HG03159 (cell line): ENCODE measurements at regions not wholly inside any gene's neighbourhood (a gene's known extent, or its start where the extent isn't known, plus 50 kb on each side); places are given as distances from the start of the nearest gene placed in this dataset.
"Not testable (repeated sequence)": the region's sequence is repeated elsewhere in the genome, so short reads cannot be mapped to it uniquely, and the experiment has no call there.

Source experiments
- ATAC-seq: cut with Tn5 transposase; IDR thresholded peaks from one replicate; pipeline ENCODE4 v1.9.1; 2021; ENCODE audit warnings: mild to moderate bottlenecking, moderate library complexity; ENCODE audit not compliant: unreplicated experiment

DNA sequence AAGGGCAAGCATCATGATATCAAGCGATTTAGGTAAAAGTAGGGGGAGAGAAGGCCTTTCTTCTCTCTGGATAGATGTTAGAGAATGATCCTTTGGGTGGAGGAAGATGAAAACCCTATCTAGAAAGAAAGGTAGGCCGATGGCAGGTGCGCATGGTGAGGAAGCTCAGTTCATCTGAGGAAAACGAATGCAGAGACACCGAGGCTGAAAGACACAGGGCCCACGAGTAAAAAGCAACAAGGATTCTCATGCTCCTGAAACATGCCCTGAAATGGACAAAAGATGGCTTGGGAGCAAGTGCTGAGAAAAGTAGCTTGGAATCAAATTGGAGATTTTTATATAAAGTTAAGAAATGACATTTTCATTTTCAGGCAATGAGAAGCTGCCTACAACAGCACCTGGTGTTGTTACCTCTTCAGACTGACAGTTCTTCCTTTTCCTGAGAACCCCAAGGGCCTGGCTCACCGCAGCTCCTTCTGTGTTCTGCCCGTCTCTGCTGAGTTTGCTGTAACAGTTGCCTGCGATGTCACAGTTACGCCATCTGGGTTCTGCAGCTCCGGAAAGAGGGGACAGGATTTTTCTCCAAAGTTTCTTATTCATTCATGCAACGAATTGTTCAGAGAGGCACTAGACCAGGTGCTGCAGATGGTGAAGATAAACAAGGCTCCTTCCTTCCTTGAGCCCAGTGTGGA lies 402.0 kb upstream of the KLF6 start:
- no peak for ATAC-seq

- no peak for ATAC-seq
These were observed 398.8 kb upstream of the KLF6 start for GRCh38 chr10:4183761-4184261.

- no peak for ATAC-seq
These were observed 396.6 kb upstream of the KLF6 start for GRCh38 chr10:4181621-4182049.

DNA sequence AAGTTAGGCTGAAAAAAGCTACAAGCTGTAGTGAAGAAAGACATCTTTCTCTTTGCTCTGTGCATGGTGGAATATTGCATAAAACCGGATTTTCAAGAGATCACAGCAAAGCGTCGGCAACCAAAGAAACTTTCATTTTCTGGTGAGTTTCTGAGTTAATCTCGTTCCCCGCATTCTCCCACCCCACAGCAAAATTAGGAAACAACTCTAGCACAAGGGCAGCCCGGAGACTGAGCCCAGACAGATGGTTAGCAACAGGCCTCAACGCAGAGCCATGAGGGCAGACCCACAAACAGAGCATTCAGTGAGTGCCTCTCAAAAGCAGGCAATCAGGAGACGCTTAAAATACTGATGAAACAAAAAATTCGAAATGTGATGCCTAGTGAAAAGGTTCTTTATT lies 396.1 kb upstream of the KLF6 start:
- no peak for ATAC-seq

DNA sequence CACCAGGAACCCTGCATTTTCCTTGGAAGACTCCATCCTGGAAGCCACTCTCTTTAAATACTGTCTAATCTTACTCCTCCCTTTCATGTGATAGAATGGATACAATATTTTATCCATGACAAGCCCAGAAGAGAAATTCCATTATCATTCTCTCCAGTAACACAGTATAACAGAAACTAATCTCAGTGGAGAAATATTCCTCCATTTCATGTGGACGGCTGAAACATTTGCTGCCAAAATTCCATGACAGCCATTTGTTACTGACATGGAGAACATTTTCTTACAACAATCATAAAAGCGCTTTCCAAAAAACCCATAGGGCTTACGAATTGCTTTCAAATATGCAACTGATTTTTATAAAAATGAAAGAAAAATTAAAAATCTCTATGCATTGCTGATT lies 392.8 kb upstream of the KLF6 start:
- ATAC-seq, result no peak

GRCh38 chr10:4176500-4177281 lies 391.7 kb upstream of the KLF6 start:
- ATAC-seq, result no peak

GRCh38 chr10:4174197-4174596 lies 389.2 kb upstream of the KLF6 start:
- no peak for ATAC-seq

- ATAC-seq, result no peak
These were observed 385.8 kb upstream of the KLF6 start for GRCh38 chr10:4170633-4171314.

- ATAC-seq, result no peak
These were observed 385.2 kb upstream of the KLF6 start for GRCh38 chr10:4170181-4170580.

DNA sequence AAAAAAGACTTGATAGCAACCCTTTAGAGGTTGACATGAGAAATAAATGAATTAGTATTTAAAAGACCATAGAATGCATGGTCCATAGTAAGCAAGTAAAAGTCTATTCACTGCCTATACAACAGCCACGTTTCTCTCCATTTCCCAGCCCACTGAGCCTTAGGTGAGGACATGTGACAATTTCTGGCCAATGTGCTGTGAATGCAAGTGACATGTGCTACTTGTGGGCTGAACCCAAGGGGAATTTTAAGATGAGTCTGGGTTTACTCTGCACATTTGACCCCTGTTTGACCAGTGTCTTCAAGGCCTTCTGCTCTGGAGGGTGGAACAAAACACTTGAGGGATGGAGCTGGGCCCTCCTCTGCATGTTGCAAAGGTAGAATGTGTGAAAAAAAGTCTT lies 384.4 kb upstream of the KLF6 start:
- no peak for ATAC-seq

DNA sequence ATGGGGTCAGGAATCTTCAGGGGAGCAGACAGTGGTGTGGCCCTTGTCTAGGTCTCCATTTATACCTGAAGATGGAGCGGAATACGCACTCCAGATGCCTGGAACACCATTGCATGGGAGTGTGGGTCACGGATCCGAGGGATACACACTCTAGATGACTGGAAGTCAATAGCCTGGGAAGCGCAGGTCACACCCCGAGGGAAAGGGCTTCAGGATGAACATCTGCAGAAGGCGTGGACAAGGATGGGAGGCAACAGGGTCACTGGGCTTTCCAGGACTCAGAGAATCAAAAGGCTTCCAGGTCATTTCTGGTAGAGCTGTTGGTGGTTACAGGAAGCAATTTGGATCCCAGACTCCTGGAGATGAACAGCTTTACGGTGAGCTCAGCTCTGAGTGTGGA lies 382.2 kb upstream of the KLF6 start:
- ATAC-seq, result no peak

- no peak for ATAC-seq
These were observed 377.7 kb upstream of the KLF6 start for GRCh38 chr10:4162571-4163286.

DNA sequence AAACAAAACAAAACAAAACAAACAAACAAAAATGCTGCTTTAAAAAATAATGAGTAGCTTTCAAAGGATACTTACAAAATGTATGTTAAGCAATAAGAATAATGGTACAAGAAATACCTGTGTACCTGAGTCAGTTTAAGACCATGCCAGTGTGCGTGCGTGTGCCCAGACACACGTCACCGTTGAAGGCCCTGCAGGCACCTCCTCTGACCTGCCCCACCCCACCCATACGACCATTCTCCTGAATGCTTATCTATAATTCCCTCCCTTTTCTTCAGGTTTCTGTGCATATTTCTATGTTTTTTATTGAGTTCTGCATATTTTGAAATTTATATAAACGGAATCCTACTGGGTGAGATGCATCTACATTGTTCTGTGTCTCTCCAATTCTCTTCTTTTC lies 374.2 kb upstream of the KLF6 start:
- ATAC-seq, result no peak

DNA sequence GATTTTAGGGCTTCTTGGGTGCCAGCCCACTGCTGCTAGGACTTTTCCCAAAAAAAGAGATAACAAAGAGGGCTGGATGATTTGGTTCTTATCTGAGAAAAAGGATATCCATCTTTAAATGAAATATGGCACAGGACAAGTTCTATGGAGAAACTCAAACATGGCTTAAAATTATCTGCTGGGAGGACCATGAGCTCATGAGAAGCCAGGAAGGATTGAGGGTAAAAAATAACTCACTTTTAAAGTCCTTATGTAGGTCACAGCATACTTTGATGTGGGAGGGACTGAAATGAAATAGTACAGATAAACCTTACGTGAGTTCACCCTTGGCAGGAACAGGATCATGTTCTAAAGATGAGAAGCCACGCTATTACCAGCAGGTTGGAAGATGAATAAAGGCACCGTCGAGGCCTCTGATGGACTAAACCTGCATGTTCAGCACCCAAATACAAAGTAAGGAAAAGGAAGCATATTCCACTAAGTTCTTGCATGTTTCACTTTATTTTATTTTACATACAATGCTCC lies 369.2 kb upstream of the KLF6 start:
- ATAC-seq, result no peak

GRCh38 chr10:4151466-4151865 lies 366.5 kb upstream of the KLF6 start:
- no peak for ATAC-seq

DNA sequence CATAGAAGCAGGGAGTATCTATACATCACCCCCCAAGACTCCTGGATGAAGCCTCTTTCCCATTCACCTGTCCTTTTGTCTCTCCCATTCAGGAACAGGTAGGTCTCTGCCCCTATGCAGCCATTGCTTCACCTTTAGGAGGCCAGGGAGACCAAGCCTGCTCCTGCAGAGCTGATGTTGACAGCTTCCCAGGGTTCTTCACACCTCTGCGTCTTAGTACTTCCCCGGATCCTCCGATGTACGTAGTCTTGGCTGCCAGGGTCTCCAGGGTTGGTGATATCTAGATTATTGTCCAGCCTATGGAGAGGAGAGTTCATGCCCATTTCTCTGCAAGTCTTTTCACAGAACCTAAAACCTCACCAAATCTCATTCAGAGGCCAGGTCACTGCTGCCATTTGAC lies 365.7 kb upstream of the KLF6 start:
- ATAC-seq, result no peak

DNA sequence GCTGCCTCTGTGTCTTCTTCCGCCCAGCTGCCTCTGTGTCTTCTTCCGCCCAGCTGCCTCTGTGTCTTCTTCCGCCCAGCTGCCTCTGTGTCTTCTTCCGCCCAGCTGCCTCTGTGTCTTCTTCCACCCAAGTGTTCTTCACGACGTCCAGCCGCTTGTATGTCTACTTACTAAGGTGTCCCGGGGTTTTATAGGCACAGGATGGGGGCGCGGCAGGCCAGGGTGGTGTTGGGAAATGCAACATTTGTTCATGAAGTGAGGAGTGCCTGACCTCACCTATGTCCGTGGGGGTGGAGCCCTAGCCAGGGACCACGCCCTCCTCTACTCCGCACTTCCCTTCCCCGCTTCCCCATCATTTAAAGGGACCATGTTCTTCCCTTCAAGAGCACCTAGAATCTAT lies 364.5 kb upstream of the KLF6 start:
- ATAC-seq, result not testable (repeated sequence)

GRCh38 chr10:4147245-4147644 lies 362.2 kb upstream of the KLF6 start:
- ATAC-seq, result no peak

GRCh38 chr10:4144817-4145216 lies 359.8 kb upstream of the KLF6 start:
- no peak for ATAC-seq

- ATAC-seq, result no peak
These were observed 356.5 kb upstream of the KLF6 start for GRCh38 chr10:4141471-4141870.

- ATAC-seq, result no peak
These were observed 353.2 kb upstream of the KLF6 start for GRCh38 chr10:4138146-4138721.
